GM12891 (cell line): ENCODE measurements at regions not wholly inside any gene's neighbourhood (a gene's known extent, or its start where the extent isn't known, plus 50 kb on each side); places are given as distances from the start of the nearest gene placed in this dataset.

ENCODE experiments used
- DNase-seq: peaks from one replicate; pipeline ENCODE4 v3.0.0; 2011; ENCODE audit warnings: low spot score; ENCODE audit not compliant: insufficient read length
- FAIRE-seq: peaks from 2 replicates; lab custom pipeline; 2011; peaks lifted over from hg19 to GRCh38; lab: Jason Lieb, UNC
- PAX5 ChIP-seq: IDR thresholded peaks from 2 replicates; pipeline ENCODE4 v1.6.1; 2011; ENCODE audit warnings: low read length, moderate library complexity, mild to moderate bottlenecking; ENCODE audit not compliant: insufficient read depth, severe bottlenecking
- POLR2A ChIP-seq: IDR thresholded peaks from 2 replicates; pipeline ENCODE4 v1.6.1; 2011; ENCODE audit warnings: low read depth, low read length, control low read depth
- POLR2AphosphoS5 ChIP-seq: IDR thresholded peaks from 2 replicates; pipeline ENCODE4 v1.6.1; 2011; ENCODE audit warnings: low read depth, low read length, control low read depth
- POU2F2 ChIP-seq: IDR thresholded peaks from 2 replicates; pipeline ENCODE4 v1.6.1; 2011; ENCODE audit warnings: low read depth, mild to moderate bottlenecking, control low read depth, low read length, moderate library complexity
- SPI1 ChIP-seq: IDR thresholded peaks from 2 replicates; pipeline ENCODE4 v1.6.1; 2011; ENCODE audit warnings: low read depth, low read length, control low read depth
- TAF1 ChIP-seq: IDR thresholded peaks from 2 replicates; pipeline ENCODE4 v1.6.1; 2011; ENCODE audit warnings: low read depth, low read length, control low read depth

GRCh38 chr9:25556540-25556939 lies 121.7 kb downstream of the TUSC1 start:
- no peak for DNase-seq
- FAIRE-seq = no peak
- no peak for TF ChIP-seq SPI1
- TF ChIP-seq PAX5 = no peak
- TF ChIP-seq POLR2AphosphoS5 = no peak
- TF ChIP-seq TAF1 = no peak
- TF ChIP-seq POU2F2 = no peak
- no peak for TF ChIP-seq POLR2A

- FAIRE-seq = no peak
- no peak for DNase-seq
- TF ChIP-seq POLR2AphosphoS5 (no peak), SPI1 (no peak), POU2F2 (no peak), TAF1 (no peak), PAX5 (no peak), POLR2A (no peak)
These were observed 129.4 kb downstream of the TUSC1 start for GRCh38 chr9:25548847-25549246.

GRCh38 chr9:25543806-25544205 lies 134.4 kb downstream of the TUSC1 start:
- no peak for DNase-seq
- TF ChIP-seq POLR2A = no peak
- TF ChIP-seq PAX5 = no peak
- no peak for TF ChIP-seq POU2F2
- no peak for TF ChIP-seq POLR2AphosphoS5
- no peak for TF ChIP-seq TAF1
- no peak for TF ChIP-seq SPI1
- no peak for FAIRE-seq

GRCh38 chr9:25542319-25542718 lies 135.9 kb downstream of the TUSC1 start:
- no peak for TF ChIP-seq POLR2AphosphoS5
- no peak for TF ChIP-seq POU2F2
- TF ChIP-seq PAX5 = no peak
- no peak for TF ChIP-seq POLR2A
- no peak for TF ChIP-seq SPI1
- no peak for TF ChIP-seq TAF1
- FAIRE-seq = no peak
- DNase-seq = no peak

- no peak for FAIRE-seq
- TF ChIP-seq POLR2AphosphoS5 = no peak
- DNase-seq = no peak
These were observed 140.4 kb downstream of the TUSC1 start for GRCh38 chr9:25537808-25538207.

- FAIRE-seq = no peak
- TF ChIP-seq PAX5 (no peak), POLR2A (no peak), TAF1 (no peak), POLR2AphosphoS5 (no peak), POU2F2 (no peak), SPI1 (no peak)
- no peak for DNase-seq
These were observed 159.0 kb downstream of the TUSC1 start for GRCh38 chr9:25519286-25519685.

- DNase-seq (no peak), FAIRE-seq (no peak)
- no peak for TF ChIP-seq POLR2A
- no peak for TF ChIP-seq PAX5
- no peak for TF ChIP-seq POU2F2
- TF ChIP-seq POLR2AphosphoS5 = no peak
- no peak for TF ChIP-seq SPI1
- no peak for TF ChIP-seq TAF1
These were observed 160.5 kb downstream of the TUSC1 start for GRCh38 chr9:25517701-25518100.

- TF ChIP-seq POLR2AphosphoS5 (no peak), SPI1 (no peak), TAF1 (no peak), POU2F2 (no peak), PAX5 (no peak), POLR2A (no peak)
- DNase-seq (no peak), FAIRE-seq (no peak)
These were observed 164.7 kb downstream of the TUSC1 start for GRCh38 chr9:25513509-25514033.

- DNase-seq = no peak
- TF ChIP-seq TAF1 (no peak), POLR2AphosphoS5 (no peak), PAX5 (no peak), SPI1 (no peak), POU2F2 (no peak), POLR2A (no peak)
- FAIRE-seq = no peak
These were observed 172.6 kb downstream of the TUSC1 start for GRCh38 chr9:25505644-25506043.

GRCh38 chr9:25481372-25481771 lies 196.9 kb downstream of the TUSC1 start:
- no peak for FAIRE-seq
- no peak for DNase-seq
- TF ChIP-seq POLR2A (no peak), POU2F2 (no peak), PAX5 (no peak), POLR2AphosphoS5 (no peak), SPI1 (no peak), TAF1 (no peak)
